K562 (cell line): ENCODE measurements at regions not wholly inside any gene's neighbourhood (a gene's known extent, or its start where the extent isn't known, plus 50 kb on each side); places are given as distances from the start of the nearest gene placed in this dataset.
"Not testable (repeated sequence)": the region's sequence is repeated elsewhere in the genome, so short reads cannot be mapped to it uniquely, and the experiment has no call there.

Experiments
- ATAC-seq: fragments of 200-7000 bp; cut with Tn5 transposase; 3 replicates; pipeline ENCODE4 v1.9.1; 2020; ENCODE audit warnings: moderate library complexity
- BruUV-seq: library from RNA; stranded (reverse); fragments of 400-500 nt; replicated peaks from 2 replicates; lab custom pipeline; 2021; lab: Mats Ljungman, UMichigan
- CTCF ChIA-PET: fragments of 300-600 bp; formaldehyde crosslinking; extraction: SDS; loops from one replicate; lab custom pipeline; 2021; ENCODE audit warnings: low intra/inter-chr PET ratio; lab: Yijun Ruan, JAX
- POLR2A ChIA-PET: fragments of 300-600, 350-650 bp; sonication (Branson Sonifier 250); formaldehyde crosslinking; extraction: SDS; loops from one replicate; lab custom pipeline; 2021; ENCODE audit warnings: antibody characterized with exemption, inconsistent platforms; lab: Yijun Ruan, JAX
- DNase-seq, 4 experiments: peaks; one replicate each; pipeline versions ENCODE4 v3.0.0 to v3.0.0-alpha.2; 2011 to 2018; ENCODE audit warnings: low spot score in 3 of 4, mixed read lengths in 3 of 4; ENCODE audit errors: extremely low read depth in 1 of 4
- FAIRE-seq: peaks from 2 replicates; lab custom pipeline; 2011; peaks lifted over from hg19 to GRCh38; lab: Jason Lieb, UNC
- H2AFZ ChIP-seq: 2 replicates; pipeline ENCODE4 v1.6.0; 2011; ENCODE audit warnings: low read depth, low read length, control low read depth, inconsistent platforms
- H3K27ac ChIP-seq: fragments of 200-600 bp; 3 replicates; pipeline ENCODE4 v1.8.0; 2011; ENCODE audit warnings: low read depth, mild to moderate bottlenecking, control low read depth, inconsistent platforms, low read length, moderate library complexity, mixed read lengths; ENCODE audit errors: extremely low read depth
- H3K27me3 ChIP-seq, 2 experiments: fragments of 300-600 bp in 1 of 2; 2 replicates in 1 of 2; 3 replicates in 1 of 2; pipeline versions ENCODE4 v1.6.0 to v1.8.0; 2011; ENCODE audit warnings: inconsistent platforms in 2 of 2, low read length in 2 of 2, mild to moderate bottlenecking in 1 of 2, mixed read lengths in 1 of 2, moderate library complexity in 1 of 2; ENCODE audit not compliant: control insufficient read depth in 2 of 2, insufficient read depth in 2 of 2
- H3K36me3 ChIP-seq: fragments of 300-600 bp; 3 replicates; pipeline ENCODE4 v1.8.0; 2011; ENCODE audit warnings: mild to moderate bottlenecking, low read length, inconsistent platforms; ENCODE audit not compliant: control insufficient read depth, insufficient read depth
- H3K4me1 ChIP-seq, 2 experiments: fragments of 200-600 bp in 1 of 2; replicated peaks in 1 of 2; 2 replicates in 1 of 2; 3 replicates in 1 of 2; pipeline versions ENCODE4 v1.5.1 to v1.8.0; 2011; ENCODE audit warnings: inconsistent platforms in 2 of 2, low read length in 2 of 2, mild to moderate bottlenecking in 1 of 2, mixed read lengths in 1 of 2, moderate library complexity in 1 of 2; ENCODE audit not compliant: control insufficient read depth in 2 of 2, insufficient read depth in 2 of 2
- H3K4me2 ChIP-seq: 2 replicates; pipeline ENCODE4 v1.6.1; 2011; ENCODE audit warnings: low read length, control low read depth, inconsistent platforms, mixed read lengths; ENCODE audit not compliant: insufficient read depth
- H3K4me3 ChIP-seq: fragments of 200-600 bp; sonication (generic), shearing (Covaris generic); 2 replicates; pipeline ENCODE4 v1.5.1; 2016; ENCODE audit warnings: control low read depth, inconsistent platforms
- H3K79me2 ChIP-seq: fragments of 200-600 bp; 3 replicates; pipeline ENCODE4 v1.8.0; 2011; ENCODE audit warnings: low read length, inconsistent platforms; ENCODE audit not compliant: control insufficient read depth, insufficient read depth
- H3K9ac ChIP-seq, 2 experiments: 2 replicates each; pipeline versions ENCODE4 v1.6.0 to v1.6.1; 2011; ENCODE audit warnings: low read depth in 2 of 2, low read length in 2 of 2, control low read depth in 1 of 2, inconsistent platforms in 1 of 2, mild to moderate bottlenecking in 1 of 2, mixed read lengths in 1 of 2; ENCODE audit not compliant: insufficient read depth in 1 of 2
- H3K9me1 ChIP-seq: one replicate; pipeline ENCODE4 v1.6.0; 2011; ENCODE audit warnings: inconsistent platforms, mild to moderate bottlenecking, low read length, moderate library complexity; ENCODE audit not compliant: control insufficient read depth, insufficient read depth
- H3K9me3 ChIP-seq: replicated peaks from 2 replicates; pipeline ENCODE4 v1.5.1; 2011; ENCODE audit warnings: low read depth, low read length, inconsistent platforms; ENCODE audit not compliant: control insufficient read depth, insufficient read depth
- H4K20me1 ChIP-seq: replicated peaks from 2 replicates; pipeline ENCODE4 v1.6.1; 2011; ENCODE audit warnings: low read length, inconsistent platforms, mixed read lengths; ENCODE audit not compliant: control insufficient read depth, insufficient read depth
- PHF21A ChIP-seq: fragments of 450-650 bp; IDR thresholded peaks from 2 replicates; pipeline ENCODE4 v1.6.1; 2017; ENCODE audit warnings: low read depth, borderline replicate concordance
- WGBS: fragments of 100-300 bp; shearing (Covaris generic); methylation state at CpG from one replicate; pipeline ENCODE4 v1.1.6; 2016; ENCODE audit warnings: low coverage, mixed read lengths; ENCODE audit not compliant: insufficient coverage; ENCODE audit errors: missing lambda C conversion rate; 5-methylcytosine and 5-hydroxymethylcytosine counted together
- in situ Hi-C: fragments of 300-500 bp; cut with MboI; formaldehyde crosslinking; loops from 4 replicates; pipeline ENCODE4 v1.15.0; 2018; ENCODE audit warnings: inconsistent platforms, mixed read lengths
- intact Hi-C: fragments of 100-400 bp; cut with micrococcal nuclease; formaldehyde crosslinking; loops from 2 replicates; pipeline ENCODE4 v1.14.2; 2022
- TF ChIP-seq, protein P1 (sequence below): fragments of 450-650 bp; formaldehyde crosslinking; IDR thresholded peaks from 2 replicates; pipeline ENCODE4 v1.4.0; 2022; ENCODE audit warnings: missing genetic modification characterization

DNA sequence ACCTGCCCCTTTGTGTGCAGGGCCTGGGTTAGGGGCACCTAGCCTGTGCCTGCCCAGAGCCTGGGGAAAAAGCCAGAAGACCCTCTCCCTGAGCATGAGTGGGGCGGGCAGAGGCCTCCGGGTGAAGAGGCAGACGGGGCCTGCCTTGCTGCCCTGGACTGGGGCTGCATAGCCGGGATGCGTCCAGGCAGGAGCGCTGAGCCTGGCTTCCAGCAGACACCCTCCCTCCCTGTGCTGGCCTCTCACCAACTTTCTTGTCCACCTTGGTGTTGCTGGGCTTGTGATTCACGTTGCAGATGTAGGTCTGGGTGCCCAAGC lies 216.1 kb downstream of the TMEM121 start:
- TF ChIP-seq, protein P1, sequence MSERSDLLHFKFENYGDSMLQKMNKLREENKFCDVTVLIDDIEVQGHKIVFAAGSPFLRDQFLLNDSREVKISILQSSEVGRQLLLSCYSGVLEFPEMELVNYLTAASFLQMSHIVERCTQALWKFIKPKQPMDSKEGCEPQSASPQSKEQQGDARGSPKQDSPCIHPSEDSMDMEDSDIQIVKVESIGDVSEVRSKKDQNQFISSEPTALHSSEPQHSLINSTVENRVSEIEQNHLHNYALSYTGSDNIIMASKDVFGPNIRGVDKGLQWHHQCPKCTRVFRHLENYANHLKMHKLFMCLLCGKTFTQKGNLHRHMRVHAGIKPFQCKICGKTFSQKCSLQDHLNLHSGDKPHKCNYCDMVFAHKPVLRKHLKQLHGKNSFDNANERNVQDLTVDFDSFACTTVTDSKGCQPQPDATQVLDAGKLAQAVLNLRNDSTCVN = no peak
- TF ChIP-seq PHF21A = no peak
- Histone ChIP-seq H4K20me1 (no peaks in the 10 kb centered on the region), H3K4me1 (no peaks in the 10 kb centered on the region), H3K9me3 (no peaks in the 10 kb centered on the region), H3K79me2 (no peaks in the 10 kb centered on the region), H2AFZ (no peak overlapping the region), H3K27ac (no peak overlapping the region), H3K27me3 (no peaks in the 10 kb centered on the region), H3K9ac (no peak overlapping the region), H3K9me1 (no peaks in the 10 kb centered on the region), H3K4me3 (no peak overlapping the region), H3K4me2 (no peak overlapping the region), H3K36me3 (no peaks in the 10 kb centered on the region)
- in situ Hi-C loops (no loop called here), intact Hi-C loops (no loop called here)
- DNase-seq (no peak), ATAC-seq (no peak), FAIRE-seq (no peak)
- CTCF ChIA-PET = no interaction called here
- POLR2A ChIA-PET = no interaction called here
- 2% methylated on average over 6 of the region's 7 CpGs for WGBS
- no TSS peak for BruUV-seq

DNA sequence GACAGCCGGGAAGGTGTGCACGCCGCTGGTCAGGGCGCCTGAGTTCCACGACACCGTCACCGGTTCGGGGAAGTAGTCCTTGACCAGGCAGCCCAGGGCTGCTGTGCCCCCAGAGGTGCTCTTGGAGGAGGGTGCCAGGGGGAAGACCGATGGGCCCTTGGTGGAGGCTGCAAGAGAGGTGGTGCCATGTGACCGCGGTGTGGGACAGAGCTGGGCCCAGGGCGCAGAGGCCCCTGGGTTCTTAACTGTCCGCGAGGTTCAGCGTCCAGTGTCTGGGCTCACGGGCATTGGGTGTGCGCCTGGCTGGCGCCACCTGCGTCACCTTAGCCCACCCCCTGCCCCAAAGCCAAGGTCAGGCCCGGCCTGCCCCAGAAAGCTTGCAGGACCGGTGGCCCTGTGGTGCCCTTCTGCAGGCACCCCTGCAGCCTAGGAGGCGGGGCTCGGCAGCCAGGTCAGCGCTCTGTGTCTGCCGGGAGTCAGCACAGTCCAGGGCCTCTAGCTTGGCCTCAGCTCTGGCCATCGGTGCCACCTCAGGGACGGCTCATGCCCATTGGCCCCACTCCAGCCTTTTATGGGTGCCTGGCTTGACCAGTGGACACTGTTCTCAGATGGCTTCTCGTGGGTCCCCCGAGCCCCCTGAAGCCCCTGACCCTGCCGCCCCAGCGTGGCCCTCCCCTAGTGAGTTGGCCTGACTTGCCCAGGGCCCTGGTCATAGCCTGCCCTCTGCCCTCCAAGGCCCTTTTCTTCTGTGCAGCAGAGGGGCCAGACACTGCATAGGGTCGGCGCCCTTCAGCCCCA lies 216.7 kb downstream of the TMEM121 start:
- FAIRE-seq = not testable (repeated sequence)

DNA sequence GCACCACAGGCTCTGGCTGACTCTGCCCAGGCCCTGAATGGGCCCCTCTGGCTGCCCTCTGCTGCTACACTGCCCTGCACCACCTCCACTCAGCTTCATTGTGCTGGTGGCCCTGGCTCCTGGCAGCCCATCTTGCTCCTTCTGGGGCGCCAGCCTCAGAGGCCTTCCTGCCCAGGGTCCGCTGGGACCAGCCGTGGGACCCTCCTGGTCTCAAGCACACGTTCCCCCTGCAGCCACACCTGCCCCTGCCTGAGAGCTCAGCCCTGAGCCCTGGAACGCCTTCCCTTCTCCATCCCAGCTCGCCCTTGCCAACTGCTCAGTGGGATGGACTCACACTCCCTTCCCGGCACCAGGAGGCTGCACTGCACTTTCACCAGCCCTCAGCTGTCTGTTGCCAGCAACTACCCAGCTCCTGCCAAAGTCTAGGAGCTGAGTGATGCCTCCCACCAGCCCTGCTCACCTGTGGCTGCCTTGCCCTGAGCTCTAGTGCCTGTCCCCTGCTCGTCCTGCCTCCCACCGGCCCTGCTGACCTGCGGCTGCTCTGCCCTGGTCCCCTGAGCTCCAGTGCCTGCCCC lies 217.9 kb downstream of the TMEM121 start:
- H3K9me1 ChIP-seq, ATAC-seq, H3K9ac ChIP-seq, intact Hi-C loops, H3K4me2 ChIP-seq, CTCF ChIA-PET, H3K79me2 ChIP-seq, H3K4me1 ChIP-seq, BruUV-seq, H3K4me3 ChIP-seq, H3K9me3 ChIP-seq, H3K36me3 ChIP-seq, H4K20me1 ChIP-seq, H3K27ac ChIP-seq, POLR2A ChIA-PET, in situ Hi-C loops, FAIRE-seq, H2AFZ ChIP-seq, DNase-seq, H3K27me3 ChIP-seq: not testable (repeated sequence)
- 0% methylated on average over 4 of the region's 10 CpGs for WGBS

More for the DNA sequence above, 216.7 kb downstream of the TMEM121 start:
- H3K27ac ChIP-seq, POLR2A ChIA-PET, BruUV-seq, H3K9me1 ChIP-seq, H3K4me1 ChIP-seq, H3K4me3 ChIP-seq, H4K20me1 ChIP-seq, DNase-seq, H3K9ac ChIP-seq, H3K79me2 ChIP-seq, H3K27me3 ChIP-seq, H3K9me3 ChIP-seq, CTCF ChIA-PET, H3K4me2 ChIP-seq, H3K36me3 ChIP-seq, in situ Hi-C loops, intact Hi-C loops, H2AFZ ChIP-seq: not testable (repeated sequence)
- ATAC-seq = peak; percentile 55
- WGBS = 3% methylated on average over 7 of the region's 33 CpGs
